ENCODE measurements at regions not wholly inside any gene's neighbourhood (a gene's known extent, or its start where the extent isn't known, plus 50 kb on each side); places are given as distances from the start of the nearest gene placed in this dataset.
A peak's percentile ranks its signal among the peaks of the same experiment; 100 is the strongest.
"Not testable (repeated sequence)": the region's sequence is repeated elsewhere in the genome, so short reads cannot be mapped to it uniquely, and the experiment has no call there.

- DNase-seq, result peak; percentile 93
Measured at GRCh38 chr13:110044551-110045111, 258.2 kb upstream of the IRS2 start.

DNA sequence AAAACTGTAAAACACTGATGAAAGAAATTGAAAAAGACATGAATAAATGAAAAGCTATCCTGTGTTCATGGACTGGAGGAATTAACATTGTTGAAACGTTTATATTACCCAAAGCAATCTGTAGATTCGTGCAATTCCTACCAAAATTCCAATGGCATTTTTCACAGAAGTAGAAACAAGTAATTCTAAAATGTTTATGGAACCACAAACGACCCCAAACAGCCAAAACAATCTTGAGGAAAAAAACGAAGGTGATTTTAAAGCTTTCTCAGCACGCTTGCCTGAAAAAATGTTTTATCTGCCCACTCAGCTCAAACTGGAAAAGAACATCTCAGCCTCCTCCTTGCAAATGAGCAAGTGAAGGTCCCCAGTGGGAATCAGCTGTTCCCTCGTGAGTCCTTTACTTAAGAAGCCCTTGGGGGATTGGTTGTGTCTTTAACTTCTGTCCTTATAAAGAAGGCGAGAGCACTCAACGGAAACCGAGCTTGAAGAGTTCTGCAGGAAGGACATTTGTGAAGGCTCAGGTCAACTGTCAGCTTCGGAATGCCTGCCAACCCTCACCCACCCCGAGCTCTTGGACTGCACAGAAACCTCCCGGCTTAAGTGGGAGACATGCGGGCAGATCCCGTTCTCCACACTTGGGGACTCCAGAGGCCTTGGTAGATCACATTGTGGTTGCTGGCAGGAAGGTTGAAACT, 256.0 kb upstream of the IRS2 start:
- DNase-seq, result peak; percentile 59

- DNase-seq, result not testable (repeated sequence)
Measured at GRCh38 chr13:110041638-110042037, 255.3 kb upstream of the IRS2 start.

- no peak for DNase-seq
Measured at GRCh38 chr13:110037925-110038573, 251.7 kb upstream of the IRS2 start.

DNA sequence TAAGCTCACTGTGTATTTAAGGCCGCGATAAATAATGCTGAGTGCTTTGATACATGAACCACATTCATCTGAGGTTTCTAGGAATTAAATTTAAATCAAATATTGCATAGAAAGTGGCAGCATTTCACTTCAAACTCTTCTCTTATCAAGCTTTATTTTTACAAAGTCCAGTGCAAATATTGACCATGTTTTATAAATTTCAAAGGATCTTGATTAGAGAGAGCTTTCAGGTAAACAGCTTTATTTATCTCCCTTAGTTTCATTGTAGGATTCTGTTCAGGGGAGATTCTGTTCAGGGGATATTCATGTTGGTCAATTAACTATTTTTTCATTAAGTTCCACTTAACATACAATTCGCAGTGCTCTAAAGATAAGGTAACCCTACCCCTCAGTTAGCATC, 249.7 kb upstream of the IRS2 start:
- DNase-seq, result no peak

DNA sequence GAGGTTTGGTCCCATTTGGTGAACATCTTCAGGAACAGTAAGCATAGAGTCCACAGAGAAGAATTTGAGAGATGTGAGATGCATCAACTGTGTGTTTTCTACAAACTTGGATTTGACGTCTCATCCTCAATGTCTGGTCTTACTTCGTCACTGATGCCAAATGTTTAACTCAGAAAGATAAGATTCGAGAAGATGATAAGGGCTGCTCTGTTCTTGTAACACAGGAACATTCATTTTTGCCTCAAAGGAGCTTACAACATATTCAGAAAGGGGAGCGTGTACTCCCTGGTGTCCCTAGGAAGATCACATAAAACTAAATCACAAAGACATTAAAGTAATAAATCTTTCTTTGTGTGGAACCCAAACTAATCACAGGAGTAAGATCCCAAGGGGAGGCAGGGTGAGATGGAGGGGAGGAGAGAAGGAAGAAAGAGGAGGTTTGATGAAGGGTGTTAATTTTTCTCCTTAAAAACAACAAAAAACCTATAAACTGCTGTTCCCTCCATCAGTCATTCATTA, 247.7 kb upstream of the IRS2 start:
- DNase-seq, result no peak

DNA sequence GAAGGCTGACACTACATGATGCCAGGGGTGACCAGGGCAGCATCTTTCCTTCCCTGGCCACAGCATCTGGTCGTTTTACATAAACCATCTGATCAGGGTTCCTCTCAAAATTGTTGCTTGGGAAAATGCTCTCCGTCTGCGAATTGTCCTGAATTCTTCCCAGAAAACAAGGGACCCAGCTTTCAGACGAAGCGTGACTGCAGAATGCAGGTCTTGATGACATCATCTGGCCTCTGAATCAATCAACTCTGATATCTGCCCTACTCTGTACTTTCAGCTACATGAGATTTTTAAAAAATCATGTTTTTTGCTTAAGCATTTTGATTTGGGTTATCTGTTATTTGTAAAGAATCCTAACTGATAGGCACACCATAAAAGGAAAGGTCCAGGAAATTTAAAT, 246.6 kb upstream of the IRS2 start:
- no peak for DNase-seq

DNA sequence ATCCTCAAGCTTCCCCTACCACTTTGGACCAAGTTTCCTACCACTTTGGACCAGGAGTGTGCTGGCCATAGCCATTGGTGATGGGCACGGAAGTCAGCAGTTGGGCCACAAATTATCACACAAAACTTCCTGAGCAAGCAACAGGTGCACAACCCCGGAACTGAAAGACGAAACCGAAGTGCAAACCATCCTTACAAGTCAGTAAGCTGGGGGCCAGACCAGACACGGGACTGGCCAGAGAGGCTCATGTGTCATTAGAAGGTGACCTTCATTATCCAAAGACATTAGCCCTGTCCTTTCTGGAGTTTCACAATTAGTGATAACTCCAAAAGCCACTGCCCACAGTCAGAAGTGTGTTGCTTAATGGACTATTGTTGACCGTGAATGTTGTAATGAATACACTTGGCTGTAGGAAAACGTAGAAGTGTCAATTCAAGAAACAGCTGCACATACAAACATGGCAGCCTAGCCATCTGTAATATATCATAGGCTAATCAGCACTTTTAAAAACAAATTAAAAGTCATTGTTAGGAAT, 244.1 kb upstream of the IRS2 start:
- DNase-seq, result no peak

DNA sequence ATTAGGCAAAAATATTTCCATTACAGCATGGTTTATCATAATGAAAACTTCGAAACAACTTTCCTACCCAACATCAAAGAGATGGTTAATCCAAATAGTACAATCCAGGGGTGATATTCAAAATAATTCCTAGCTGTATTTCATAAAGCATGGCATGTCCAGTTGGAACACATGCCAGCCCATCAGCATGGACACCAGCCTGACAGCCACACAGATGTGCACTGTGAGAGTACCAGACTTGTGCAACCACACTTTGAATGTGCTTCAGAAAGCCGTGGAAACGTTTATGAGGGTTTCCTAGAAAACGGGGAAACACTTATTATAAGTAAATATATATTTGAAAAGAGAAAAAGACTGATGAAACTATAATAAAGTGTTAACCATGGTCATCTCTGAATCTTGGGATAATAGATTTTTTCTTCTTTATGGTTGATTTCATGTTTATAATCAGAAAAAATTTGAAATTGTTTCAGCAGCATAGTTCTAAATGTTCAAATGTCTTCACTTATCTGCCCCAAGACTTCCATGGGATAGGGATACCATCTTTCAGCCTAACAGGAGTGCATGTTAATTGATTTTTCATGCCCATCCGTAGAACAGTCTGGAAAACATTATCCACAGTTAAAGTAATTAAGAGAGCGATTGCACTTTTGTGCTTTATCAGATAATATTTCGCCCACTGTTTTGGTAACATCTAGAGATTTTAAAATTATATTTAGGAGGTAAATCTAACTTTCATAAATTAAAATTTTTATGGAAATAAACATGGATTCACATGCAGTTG, 242.6 kb upstream of the IRS2 start:
- DNase-seq, result no peak

DNA sequence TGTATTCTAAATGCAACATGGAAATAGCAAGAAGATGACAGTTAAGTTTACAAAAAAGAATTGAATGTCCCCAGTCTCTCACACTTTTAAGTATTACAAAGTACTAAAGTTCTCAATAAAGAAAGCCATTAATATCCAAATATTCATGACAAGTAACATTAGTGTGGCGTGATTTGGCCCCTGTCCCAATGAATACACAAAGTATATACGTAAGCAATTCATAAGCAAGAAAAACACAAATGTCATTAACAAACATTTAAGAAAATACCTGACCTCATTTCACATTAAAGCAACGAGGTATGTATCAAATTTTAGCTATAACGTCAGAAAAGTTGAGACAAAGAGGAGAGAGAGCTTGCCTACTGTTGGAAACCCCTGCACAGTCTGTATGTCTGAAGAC, 241.9 kb upstream of the IRS2 start:
- DNase-seq, result no peak

GRCh38 chr13:110027470-110028240, 241.3 kb upstream of the IRS2 start:
- DNase-seq, result no peak

- DNase-seq, result no peak
Measured at GRCh38 chr13:110024645-110024980, 238.2 kb upstream of the IRS2 start.

- DNase-seq, result no peak
Measured at GRCh38 chr13:110023729-110024644, 237.6 kb upstream of the IRS2 start.

- no peak for DNase-seq
Measured at GRCh38 chr13:110018009-110018408, 231.6 kb upstream of the IRS2 start.

DNA sequence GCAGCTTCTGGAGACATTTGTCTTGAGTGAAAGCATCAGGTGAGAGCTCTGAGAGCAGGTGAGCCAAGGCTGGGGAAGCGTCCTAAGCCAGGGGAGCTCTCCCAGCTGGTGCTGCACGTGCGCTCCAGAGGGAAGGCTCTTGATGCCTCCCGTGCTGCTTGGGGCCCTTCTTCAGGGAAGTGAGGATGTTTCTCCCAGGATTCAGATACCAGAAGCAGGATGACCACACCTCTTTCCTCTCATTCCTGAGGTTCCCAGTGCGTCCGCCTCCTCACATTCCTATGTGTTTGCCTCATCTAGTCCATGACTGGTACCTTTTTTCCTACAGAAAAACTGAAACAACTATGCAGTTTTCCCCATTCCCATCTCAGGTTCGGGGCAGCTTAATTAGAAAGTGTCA, 231.0 kb upstream of the IRS2 start:
- peak; percentile 96 for DNase-seq

DNA sequence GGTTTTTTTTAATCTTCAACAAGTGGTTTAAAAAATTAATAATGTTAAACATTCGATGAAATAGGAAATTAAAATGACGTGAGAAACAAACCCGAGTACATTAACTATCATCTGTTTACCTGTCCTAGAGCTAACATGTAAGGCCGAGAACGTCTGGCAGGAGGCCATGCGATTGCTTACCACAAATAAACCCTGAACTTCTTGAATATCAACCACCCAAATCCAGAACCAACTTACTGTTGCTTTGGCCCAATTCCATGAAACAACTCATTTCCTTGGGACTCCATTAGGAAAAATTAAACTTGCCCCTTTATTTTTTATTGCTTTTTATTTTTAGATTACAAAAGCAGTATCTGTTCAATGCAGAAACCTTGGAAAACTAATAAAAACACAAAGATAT, 228.9 kb upstream of the IRS2 start:
- no peak for DNase-seq

- no peak for DNase-seq
Measured at GRCh38 chr13:110014719-110015118, 228.3 kb upstream of the IRS2 start.

DNA sequence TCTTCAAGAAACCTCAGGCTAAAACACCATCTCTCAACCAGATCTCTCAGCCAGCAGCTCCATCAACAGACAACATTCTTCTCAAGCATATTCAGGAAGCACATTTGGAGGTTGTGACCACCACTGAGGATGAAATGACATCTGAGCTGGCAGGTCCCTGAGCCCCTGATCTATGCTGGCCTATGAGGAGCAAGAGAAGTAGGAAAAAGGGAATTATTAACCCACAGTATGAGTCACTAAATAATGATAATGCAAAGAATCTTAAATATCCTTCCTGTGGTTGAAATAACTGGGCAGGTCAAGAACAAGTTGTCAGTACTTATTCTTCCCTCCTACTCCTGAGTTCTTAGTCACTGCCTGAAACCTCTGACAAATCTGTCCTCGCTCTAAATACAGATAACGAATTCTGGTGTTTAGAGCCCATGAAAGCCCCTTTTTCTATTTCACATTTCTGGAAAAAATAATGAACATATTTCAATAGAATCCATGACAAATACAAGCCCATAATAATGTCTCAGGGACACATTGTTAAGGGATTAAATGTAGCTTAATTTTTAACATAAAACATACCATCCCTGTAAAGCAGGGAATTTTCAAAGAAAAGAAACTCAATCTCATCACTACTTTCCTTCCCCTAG, 225.8 kb upstream of the IRS2 start:
- DNase-seq, result peak; percentile 100

DNA sequence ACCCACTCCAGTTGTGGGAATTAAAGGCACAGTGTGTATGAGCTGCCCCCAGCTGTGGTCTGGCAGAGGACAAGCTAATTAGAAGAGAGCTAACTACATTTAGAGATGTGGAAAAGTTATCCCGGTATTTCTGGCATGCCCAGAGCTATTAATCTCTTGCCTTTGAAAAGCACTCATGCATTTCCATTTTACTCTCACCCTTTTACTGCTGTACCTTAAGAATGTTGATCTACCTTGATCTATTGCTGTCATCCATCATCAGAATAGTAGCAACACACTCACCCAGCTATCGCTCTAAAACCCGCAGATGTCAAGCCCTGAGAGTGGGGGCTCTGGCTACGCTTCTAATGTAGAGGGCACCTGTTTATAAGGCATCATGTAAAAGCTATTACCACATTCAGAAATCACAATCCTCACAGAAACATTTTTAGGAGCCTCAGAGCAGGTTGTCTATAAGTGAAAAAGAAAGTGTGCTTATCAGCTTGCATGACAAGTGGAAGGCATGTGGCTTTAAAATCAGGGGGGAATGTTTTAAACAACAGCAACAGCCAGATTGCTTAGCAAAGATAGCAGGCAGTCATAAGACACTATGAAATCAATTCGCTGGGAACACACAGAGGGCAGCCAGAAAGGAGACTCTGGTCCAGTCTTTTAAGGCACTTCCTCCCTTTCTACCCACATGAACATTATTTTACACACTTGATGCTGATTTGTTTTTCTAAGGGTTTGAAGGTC, 224.2 kb upstream of the IRS2 start:
- no peak for DNase-seq

DNA sequence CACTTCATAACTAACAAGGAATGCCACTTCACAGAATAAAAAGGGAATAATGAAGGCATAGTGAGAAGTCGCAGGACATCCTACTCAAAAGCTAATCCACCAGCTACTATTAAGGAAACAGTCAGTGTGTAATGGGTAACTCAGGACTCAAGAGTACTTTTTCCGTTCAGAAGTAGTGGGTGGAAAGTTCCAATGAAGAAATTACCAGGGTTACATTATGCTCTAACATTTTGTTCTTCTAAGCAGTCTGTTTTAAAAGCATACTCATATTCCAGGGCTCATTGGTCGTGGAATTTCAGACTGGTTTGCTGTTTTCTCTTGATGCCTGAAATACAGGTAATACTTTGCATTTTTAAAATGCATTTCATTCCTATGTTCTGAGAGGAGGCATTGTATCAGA, 222.4 kb upstream of the IRS2 start:
- no peak for DNase-seq

All from fibroblast of upper back skin (primary cell).